DOHH2 (cell line): ENCODE measurements at regions not wholly inside any gene's neighbourhood (a gene's known extent, or its start where the extent isn't known, plus 50 kb on each side); places are given as distances from the start of the nearest gene placed in this dataset.

Experiments
- H3F3A ChIP-seq: fragments of 200-600 bp; sonication (generic), shearing (Covaris generic); 2 replicates; pipeline ENCODE4 v1.6.0; 2016; ENCODE audit warnings: antibody characterized with exemption, mild to moderate bottlenecking; ENCODE audit not compliant: control insufficient read depth, insufficient read depth
- H3K27ac ChIP-seq: fragments of 200-600 bp; sonication (generic); 2 replicates; pipeline ENCODE4 v1.5.1; 2014; ENCODE audit warnings: low read depth, mild to moderate bottlenecking, low read length, moderate library complexity
- H3K27me3 ChIP-seq: fragments of 200-600 bp; sonication (generic); 2 replicates; pipeline ENCODE4 v1.6.1; 2014; ENCODE audit warnings: mild to moderate bottlenecking, low read length, mixed read lengths; ENCODE audit not compliant: control insufficient read depth
- H3K36me3 ChIP-seq: fragments of 200-600 bp; sonication (generic); 2 replicates; pipeline ENCODE4 v1.6.1; 2014; ENCODE audit warnings: mild to moderate bottlenecking, low read length, moderate library complexity, mixed read lengths; ENCODE audit not compliant: control insufficient read depth
- H3K4me1 ChIP-seq: fragments of 200-600 bp; sonication (generic); 2 replicates; pipeline ENCODE4 v1.6.1; 2014; ENCODE audit warnings: mild to moderate bottlenecking, low read length, mixed read lengths; ENCODE audit not compliant: control insufficient read depth
- H3K4me2 ChIP-seq: fragments of 200-600 bp; sonication (generic); 2 replicates; pipeline ENCODE4 v1.6.0; 2014; ENCODE audit warnings: mild to moderate bottlenecking, low read length, moderate library complexity
- H3K4me3 ChIP-seq: fragments of 200-600 bp; sonication (generic); 2 replicates; pipeline ENCODE4 v1.5.1; 2014; ENCODE audit warnings: mild to moderate bottlenecking, low read length, mixed read lengths
- H3K79me2 ChIP-seq: fragments of 200-600 bp; sonication (generic); 2 replicates; pipeline ENCODE4 v1.6.1; 2014; ENCODE audit warnings: mild to moderate bottlenecking, low read length, mixed read lengths; ENCODE audit not compliant: control insufficient read depth
- H3K9me2 ChIP-seq: fragments of 200-600 bp; sonication (generic); replicated peaks from 2 replicates; pipeline ENCODE4 v1.6.1; 2014; ENCODE audit warnings: mild to moderate bottlenecking, low read length, mixed read lengths; ENCODE audit not compliant: control insufficient read depth
- H3K9me3 ChIP-seq: fragments of 200-600 bp; sonication (generic); 2 replicates; pipeline ENCODE4 v1.6.1; 2014; ENCODE audit warnings: antibody characterized with exemption, low read length, mixed read lengths; ENCODE audit not compliant: control insufficient read depth, insufficient read depth
- H4K20me1 ChIP-seq: fragments of 200-600 bp; sonication (generic); 2 replicates; pipeline ENCODE4 v1.6.0; 2014; ENCODE audit warnings: low read depth, mild to moderate bottlenecking, antibody characterized with exemption, low read length, moderate library complexity; ENCODE audit not compliant: control insufficient read depth, insufficient read depth
- CTCF ChIP-seq: fragments of 200-600 bp; sonication (generic); IDR thresholded peaks from one replicate; pipeline ENCODE4 v1.5.1; 2014; ENCODE audit warnings: antibody characterized with exemption, mild to moderate bottlenecking, low read depth, low read length; ENCODE audit not compliant: poor library complexity, severe bottlenecking
- EZH2phosphoT487 ChIP-seq: fragments of 200-600 bp; sonication (generic); IDR thresholded peaks from 2 replicates; pipeline ENCODE4 v1.6.1; 2017; ENCODE audit warnings: borderline replicate concordance, mild to moderate bottlenecking, antibody characterized with exemption, low read length, moderate library complexity, mixed read lengths

- Histone ChIP-seq H3F3A (no peaks in the 10 kb centered on the region), H3K36me3 (no peaks in the 10 kb centered on the region), H3K4me1 (peaks cover 6% of the 10 kb centered on the region), H3K9me2 (no peaks in the 10 kb centered on the region), H3K9me3 (no peaks in the 10 kb centered on the region), H3K27me3 (no peaks in the 10 kb centered on the region), H3K79me2 (no peaks in the 10 kb centered on the region), H3K4me2 (no peak overlapping the region), H4K20me1 (no peaks in the 10 kb centered on the region), H3K4me3 (no peak overlapping the region), H3K27ac (no peak overlapping the region)
- TF ChIP-seq EZH2phosphoT487 (no peak), CTCF (no peak)
Measured at GRCh38 chr7:66419210-66419609, 209.5 kb upstream of the KCTD7 start.

- Histone ChIP-seq H3K4me3 (no peak overlapping the region), H3K27ac (no peak overlapping the region), H3K36me3 (no peaks in the 10 kb centered on the region), H3K9me2 (no peaks in the 10 kb centered on the region), H3K27me3 (no peaks in the 10 kb centered on the region), H3K9me3 (no peaks in the 10 kb centered on the region), H3K4me1 (no peaks in the 10 kb centered on the region), H3K4me2 (no peak overlapping the region), H4K20me1 (no peaks in the 10 kb centered on the region), H3K79me2 (no peaks in the 10 kb centered on the region), H3F3A (no peaks in the 10 kb centered on the region)
- no peak for TF ChIP-seq EZH2phosphoT487
- TF ChIP-seq CTCF = no peak
Measured at GRCh38 chr7:66421830-66422475, 206.7 kb upstream of the KCTD7 start.

DNA sequence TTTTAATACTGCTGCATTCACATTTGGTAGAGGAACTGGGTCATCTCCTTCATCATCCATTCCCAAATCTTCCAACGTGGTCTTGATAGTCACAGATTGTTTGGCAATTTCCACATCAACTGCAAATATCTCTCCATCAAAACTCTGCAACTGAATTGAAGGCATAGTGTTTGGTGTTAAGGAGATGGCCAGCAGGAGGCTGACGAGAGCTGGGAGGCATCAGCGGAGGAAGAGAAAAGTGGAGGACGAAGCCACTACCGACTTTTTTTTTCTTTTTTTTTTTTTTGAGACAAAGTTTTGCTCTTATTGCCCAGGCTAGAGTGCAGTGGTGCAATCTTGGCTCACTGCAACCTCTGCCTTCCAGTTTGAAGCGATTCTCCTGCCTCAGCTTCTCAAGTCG is 205.0 kb upstream of the KCTD7 start:
- no peak for TF ChIP-seq CTCF
- no peak for TF ChIP-seq EZH2phosphoT487
- no peaks in the 10 kb centered on the region for H3F3A ChIP-seq
- H3K27me3 ChIP-seq = no peaks in the 10 kb centered on the region
- no peaks in the 10 kb centered on the region for H3K9me2 ChIP-seq
- no peak overlapping the region for H3K4me2 ChIP-seq
- no peaks in the 10 kb centered on the region for H3K4me1 ChIP-seq
- H3K36me3 ChIP-seq = no peaks in the 10 kb centered on the region
- no peaks in the 10 kb centered on the region for H3K9me3 ChIP-seq
- H3K79me2 ChIP-seq = no peaks in the 10 kb centered on the region
- H3K27ac ChIP-seq = no peak overlapping the region
- no peaks in the 10 kb centered on the region for H4K20me1 ChIP-seq
- no peak overlapping the region for H3K4me3 ChIP-seq
